ENCODE measurements at regions not wholly inside any gene's neighbourhood (a gene's known extent, or its start where the extent isn't known, plus 50 kb on each side); places are given as distances from the start of the nearest gene placed in this dataset.

GRCh38 chr20:43857932-43858331 lies 56.7 kb upstream of the TOX2 start:
- TF ChIP-seq POLR2A (IDR thresholded peaks at IDR 0.05; ENCODE audit: low read length) (no peak), GATA1 (IDR thresholded peaks at IDR 0.05; ENCODE audit: low read depth, low read length) (no peak)
